Activated naive CD8-positive, alpha-beta T cell treated with anti-CD3 and anti-CD28 coated beads, Interleukin-2, amount 50 U/mL, for 24 hours (primary cell): ENCODE measurements at regions not wholly inside any gene's neighbourhood (a gene's known extent, or its start where the extent isn't known, plus 50 kb on each side); places are given as distances from the start of the nearest gene placed in this dataset.

Source experiments
- ATAC-seq: fragments of 150-1000 bp; cut with Tn5 transposase; one replicate; pipeline ENCODE4 v1.10.0; 2021
- DNase-seq: peaks from one replicate; pipeline ENCODE4 v3.0.0; 2021
- H3K27ac Mint-ChIP-seq: one replicate; pipeline ENCODE4 v1.8.0; 2021; ENCODE audit warnings: mild to moderate bottlenecking, mixed read lengths
- H3K27me3 Mint-ChIP-seq: one replicate; pipeline ENCODE4 v1.8.0; 2021; ENCODE audit warnings: mixed read lengths
- H3K36me3 Mint-ChIP-seq: one replicate; pipeline ENCODE4 v1.8.0; 2021; ENCODE audit warnings: low read depth, mixed read lengths
- H3K4me1 Mint-ChIP-seq: one replicate; pipeline ENCODE4 v1.8.0; 2021; ENCODE audit warnings: mixed read lengths
- H3K4me3 Mint-ChIP-seq: one replicate; pipeline ENCODE4 v1.8.0; 2021; ENCODE audit warnings: mild to moderate bottlenecking, moderate library complexity, mixed read lengths
- H3K9me3 Mint-ChIP-seq: one replicate; pipeline ENCODE4 v1.8.0; 2021; ENCODE audit warnings: mixed read lengths

DNA sequence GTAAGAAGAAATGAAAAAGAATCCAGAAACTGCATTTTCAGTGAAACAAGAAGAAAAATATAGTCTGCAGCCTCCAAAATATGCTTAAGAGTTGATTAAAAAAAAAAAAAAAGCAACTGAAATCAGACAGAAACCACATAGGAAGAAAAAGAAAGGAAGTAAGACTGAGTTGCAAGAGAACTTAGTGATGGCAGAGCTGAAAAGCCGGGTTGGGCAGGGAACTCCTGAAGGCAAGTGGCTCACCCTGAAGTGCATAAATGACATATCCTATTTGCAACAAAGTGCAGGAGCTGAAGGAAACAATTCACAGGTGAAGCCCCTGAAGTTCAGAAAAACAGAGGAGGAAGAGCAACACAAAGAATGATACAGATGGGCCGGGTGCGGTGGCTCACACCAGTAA lies 108.8 kb upstream of the SLC25A36 start:
- peaks cover 5% of the 10 kb centered on the region for H3K27me3 Mint-ChIP-seq
- peaks cover 4% of the 10 kb centered on the region for H3K4me1 Mint-ChIP-seq
- ATAC-seq (no peak), DNase-seq (no peak)
- no peaks in the 10 kb centered on the region for H3K9me3 Mint-ChIP-seq
- H3K36me3 Mint-ChIP-seq, result peaks cover 1% of the 10 kb centered on the region
- no peak overlapping the region for H3K27ac Mint-ChIP-seq
- H3K4me3 Mint-ChIP-seq, result no peak overlapping the region

DNA sequence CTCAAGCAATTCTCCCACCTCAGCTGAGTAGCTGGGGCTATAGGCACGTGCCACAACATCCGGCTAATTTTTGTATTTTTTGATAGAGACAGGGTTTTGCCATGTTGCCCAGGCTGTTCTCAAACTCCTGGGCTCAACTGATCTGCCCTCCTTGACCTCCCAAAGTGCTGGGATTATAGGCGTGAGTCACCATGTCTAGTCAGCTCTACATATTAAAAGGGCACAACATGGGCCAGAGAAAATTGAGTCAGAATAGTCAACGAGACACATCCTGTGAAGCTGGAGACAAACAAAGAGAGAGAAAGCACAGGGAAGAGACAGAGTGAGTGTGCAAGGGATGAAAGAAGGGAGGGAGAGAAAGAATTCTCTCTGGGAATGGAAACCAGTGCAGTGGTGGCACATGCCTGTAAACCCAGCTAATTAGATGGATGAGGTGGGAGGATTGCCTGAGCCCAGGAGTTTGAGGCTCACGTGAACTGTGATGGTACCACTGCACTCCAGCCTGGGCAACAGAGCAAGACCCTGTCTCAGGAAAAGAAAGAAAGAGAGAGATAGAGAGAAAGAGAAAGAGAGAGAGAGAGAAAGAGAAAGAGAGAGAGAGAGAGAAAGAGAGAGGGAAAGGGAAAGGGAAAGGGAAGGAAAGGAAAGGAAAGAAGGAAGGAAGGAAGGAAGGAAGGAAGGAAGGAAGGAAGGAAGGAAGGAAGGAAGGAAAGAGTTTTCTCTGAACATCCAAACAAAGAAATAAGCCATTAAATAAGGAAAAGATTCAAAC lies 107.2 kb upstream of the SLC25A36 start:
- H3K27ac Mint-ChIP-seq, result no peak overlapping the region
- peaks cover 1% of the 10 kb centered on the region for H3K36me3 Mint-ChIP-seq

DNA sequence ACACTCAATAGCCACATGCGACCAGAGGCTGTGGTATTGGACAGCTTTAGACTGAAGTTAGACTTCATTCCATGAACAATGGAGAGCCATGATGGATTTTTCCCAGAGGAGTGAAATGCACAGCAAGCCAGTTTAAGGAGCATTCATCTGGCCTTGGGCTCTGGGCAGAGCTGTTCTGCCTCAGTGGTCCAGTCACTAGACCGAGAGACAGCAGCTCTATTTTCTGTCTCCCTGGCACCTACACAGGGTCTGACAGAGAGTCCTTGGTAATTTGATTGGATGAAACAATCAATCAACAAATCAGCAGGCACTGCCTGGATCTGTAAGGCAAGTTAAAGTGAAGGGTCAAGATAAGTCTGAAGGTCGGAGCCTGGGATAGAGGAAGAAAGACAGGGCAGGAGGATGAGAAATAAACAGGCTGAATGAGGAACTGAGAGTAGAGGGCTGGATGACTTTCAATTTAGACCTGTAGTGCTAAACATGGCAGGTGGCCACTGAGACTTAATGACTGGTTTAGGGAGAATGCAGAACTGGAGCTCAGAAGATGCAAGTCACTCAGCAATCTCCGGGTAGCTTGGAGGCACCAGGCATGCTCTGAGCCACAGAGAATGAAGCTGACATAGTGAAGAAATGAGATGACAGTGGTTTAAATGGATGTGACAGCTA lies 98.5 kb upstream of the SLC25A36 start:
- Mint-ChIP-seq H3K36me3 (no peaks in the 10 kb centered on the region), H3K9me3 (no peaks in the 10 kb centered on the region), H3K27ac (no peak overlapping the region), H3K27me3 (peaks cover 9% of the 10 kb centered on the region), H3K4me1 (peaks cover 16% of the 10 kb centered on the region), H3K4me3 (no peak overlapping the region)
- ATAC-seq (no peak), DNase-seq (no peak)

More for the DNA sequence above, 107.2 kb upstream of the SLC25A36 start:
- H3K4me3 Mint-ChIP-seq, result no peak overlapping the region
- peaks cover 4% of the 10 kb centered on the region for H3K4me1 Mint-ChIP-seq
- H3K27me3 Mint-ChIP-seq, result peaks cover 5% of the 10 kb centered on the region
- DNase-seq, result no peak
- ATAC-seq, result no peak
- H3K9me3 Mint-ChIP-seq, result no peaks in the 10 kb centered on the region

DNA sequence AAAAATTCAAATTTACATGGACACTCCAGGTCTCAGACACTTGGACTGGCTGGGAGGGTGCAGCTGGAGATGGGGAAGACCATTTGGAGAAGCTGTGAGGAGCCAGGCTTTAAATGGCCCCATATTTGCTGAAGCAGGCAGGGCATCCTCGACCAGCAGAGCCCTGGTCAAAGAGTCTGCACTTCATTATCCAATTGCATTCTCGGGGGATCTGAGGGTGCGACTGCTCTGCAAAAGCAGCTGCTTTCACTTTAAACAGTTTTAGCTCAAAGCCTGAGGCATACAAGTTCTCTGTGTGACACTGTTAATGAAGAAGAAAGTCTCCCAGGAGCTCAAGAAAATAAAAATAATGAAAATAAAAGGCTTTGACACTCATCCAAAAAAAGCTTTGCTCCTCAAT lies 98.0 kb upstream of the SLC25A36 start:
- H3K27me3 Mint-ChIP-seq, result peaks cover 9% of the 10 kb centered on the region
- no peak for DNase-seq
- peaks cover 16% of the 10 kb centered on the region for H3K4me1 Mint-ChIP-seq
- H3K4me3 Mint-ChIP-seq, result no peak overlapping the region
- H3K9me3 Mint-ChIP-seq, result no peaks in the 10 kb centered on the region
- no peak overlapping the region for H3K27ac Mint-ChIP-seq
- no peak for ATAC-seq
- no peaks in the 10 kb centered on the region for H3K36me3 Mint-ChIP-seq

DNA sequence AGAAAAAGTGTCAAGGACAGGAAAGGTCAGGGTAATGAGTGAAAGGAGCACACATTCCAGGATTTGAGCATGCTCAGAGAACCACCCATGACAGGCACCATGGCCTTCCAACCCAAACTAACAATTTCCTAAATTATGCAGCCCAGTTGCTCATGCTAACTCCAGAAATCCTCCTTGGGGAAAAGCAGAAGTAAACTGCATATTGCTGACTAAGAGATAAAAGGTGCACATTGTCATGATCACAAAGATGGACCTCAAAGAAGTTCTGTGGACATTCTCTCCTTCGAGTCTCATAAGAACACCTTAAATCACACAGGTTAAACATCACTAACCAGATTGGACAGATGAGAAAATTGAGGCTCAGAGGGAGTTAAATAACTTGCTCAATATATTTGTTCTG lies 97.6 kb upstream of the SLC25A36 start:
- Mint-ChIP-seq H3K27me3 (peaks cover 9% of the 10 kb centered on the region), H3K4me3 (no peak overlapping the region), H3K36me3 (no peaks in the 10 kb centered on the region), H3K27ac (no peak overlapping the region), H3K4me1 (peaks cover 16% of the 10 kb centered on the region), H3K9me3 (no peaks in the 10 kb centered on the region)
- no peak for DNase-seq
- no peak for ATAC-seq

DNA sequence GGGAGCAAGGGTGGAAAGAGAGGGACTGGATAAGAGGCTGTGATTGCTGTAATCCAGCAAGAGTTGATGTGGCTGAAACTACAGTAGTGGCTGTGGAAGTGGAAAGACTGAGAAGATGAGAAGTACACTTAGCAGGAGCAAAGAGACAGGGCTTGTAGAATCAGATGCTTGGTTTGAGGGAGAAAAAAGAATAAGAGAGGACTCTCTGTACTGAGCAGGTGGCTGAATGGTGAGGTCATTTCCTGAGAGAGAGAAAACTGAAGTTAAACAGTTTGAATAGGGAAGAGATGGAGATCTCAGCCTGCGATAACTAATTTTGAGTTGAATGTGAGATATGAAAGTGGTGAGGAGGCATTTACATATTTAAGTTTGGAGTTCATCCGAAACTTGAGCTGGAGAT lies 95.8 kb upstream of the SLC25A36 start:
- no peak for DNase-seq
- Mint-ChIP-seq H3K4me1 (peaks cover 16% of the 10 kb centered on the region), H3K4me3 (no peak overlapping the region), H3K36me3 (no peaks in the 10 kb centered on the region), H3K27me3 (peaks cover 9% of the 10 kb centered on the region), H3K9me3 (no peaks in the 10 kb centered on the region), H3K27ac (no peak overlapping the region)
- peak; percentile 33 for ATAC-seq

DNA sequence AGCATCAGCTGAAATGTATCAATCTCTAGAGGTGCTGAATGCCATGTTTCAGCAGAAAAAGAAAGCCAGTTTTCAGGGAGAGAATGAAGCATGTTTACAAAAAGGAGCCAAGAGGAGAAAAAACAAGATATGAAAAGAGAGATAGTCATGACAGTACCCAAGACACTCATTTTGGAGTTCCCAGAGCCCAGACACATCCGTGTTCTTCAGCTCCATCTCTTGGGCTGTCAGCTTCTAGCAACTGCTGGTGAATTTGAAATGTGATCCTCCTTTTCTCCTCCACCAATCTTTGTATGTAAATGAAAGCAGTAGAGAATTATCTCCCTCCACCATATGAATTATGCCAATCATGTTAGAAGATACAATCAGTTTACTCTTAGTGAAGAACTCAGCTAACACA lies 93.0 kb upstream of the SLC25A36 start:
- Mint-ChIP-seq H3K4me3 (no peak overlapping the region), H3K27ac (no peak overlapping the region), H3K9me3 (peaks cover 5% of the 10 kb centered on the region), H3K4me1 (peaks cover 12% of the 10 kb centered on the region), H3K36me3 (no peaks in the 10 kb centered on the region), H3K27me3 (peaks cover 10% of the 10 kb centered on the region)
- DNase-seq, result no peak
- ATAC-seq, result no peak

DNA sequence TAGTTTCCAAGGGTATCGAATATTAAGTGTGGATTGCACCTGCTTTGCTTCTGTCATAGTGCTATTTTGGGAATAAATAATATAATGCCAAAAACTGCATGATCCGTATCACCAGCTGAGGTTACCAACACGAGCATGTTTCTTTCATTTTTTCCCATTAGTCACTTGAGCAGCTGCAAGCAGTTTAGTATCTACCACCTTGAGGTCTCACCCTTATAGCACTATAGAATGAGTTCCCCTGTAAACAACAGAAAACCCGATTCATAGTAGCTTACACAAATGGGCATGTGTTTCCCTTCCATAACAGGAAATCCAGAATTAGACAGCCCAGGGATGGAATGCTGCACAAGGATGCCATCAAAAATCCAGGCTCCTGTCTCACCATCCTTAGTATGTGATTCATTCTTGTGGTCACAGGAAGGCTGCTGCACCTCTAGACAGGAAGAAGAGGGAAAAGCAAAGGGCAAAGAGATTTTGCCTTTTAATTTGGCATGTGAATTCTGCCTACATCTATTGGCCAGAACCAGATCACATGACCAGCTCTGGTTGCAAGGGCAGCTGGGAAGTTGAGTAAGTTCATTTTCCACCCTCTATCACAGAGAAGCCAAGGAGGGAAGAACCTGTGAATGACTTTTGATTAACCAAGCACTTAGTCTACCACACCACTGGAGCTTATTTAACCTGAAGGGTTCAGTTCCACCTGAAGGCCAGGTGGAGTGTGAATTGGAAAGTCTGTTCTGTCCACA lies 91.3 kb upstream of the SLC25A36 start:
- H3K4me1 Mint-ChIP-seq, result peaks cover 9% of the 10 kb centered on the region
- no peak for DNase-seq
- no peaks in the 10 kb centered on the region for H3K36me3 Mint-ChIP-seq
- H3K9me3 Mint-ChIP-seq, result peaks cover 5% of the 10 kb centered on the region
- H3K27me3 Mint-ChIP-seq, result peaks cover 11% of the 10 kb centered on the region
- no peak for ATAC-seq
- no peak overlapping the region for H3K4me3 Mint-ChIP-seq
- no peak overlapping the region for H3K27ac Mint-ChIP-seq

DNA sequence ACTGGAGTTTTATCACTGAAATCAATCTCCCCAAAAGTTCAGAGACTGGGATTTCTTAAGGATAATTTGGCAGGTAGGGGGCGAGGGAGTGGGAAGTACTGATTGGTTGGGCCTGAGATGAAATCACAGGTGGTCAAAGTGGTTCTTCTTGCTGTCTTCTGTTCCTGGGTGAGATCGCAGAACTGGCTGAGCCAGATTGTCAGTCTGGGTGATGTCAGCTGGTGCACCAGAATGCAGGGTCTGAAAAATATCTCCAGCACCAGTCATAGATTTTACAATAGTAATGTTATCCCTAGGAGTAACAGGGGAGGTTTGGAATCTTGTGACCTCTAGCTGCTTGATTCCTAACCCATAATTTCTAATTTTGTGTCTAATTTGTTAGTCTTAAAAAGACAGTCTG lies 86.7 kb upstream of the SLC25A36 start:
- Mint-ChIP-seq H3K9me3 (peaks cover 5% of the 10 kb centered on the region), H3K36me3 (no peaks in the 10 kb centered on the region), H3K27ac (no peak overlapping the region), H3K27me3 (peaks cover 5% of the 10 kb centered on the region), H3K4me1 (no peaks in the 10 kb centered on the region), H3K4me3 (no peak overlapping the region)
- DNase-seq (no peak), ATAC-seq (no peak)

DNA sequence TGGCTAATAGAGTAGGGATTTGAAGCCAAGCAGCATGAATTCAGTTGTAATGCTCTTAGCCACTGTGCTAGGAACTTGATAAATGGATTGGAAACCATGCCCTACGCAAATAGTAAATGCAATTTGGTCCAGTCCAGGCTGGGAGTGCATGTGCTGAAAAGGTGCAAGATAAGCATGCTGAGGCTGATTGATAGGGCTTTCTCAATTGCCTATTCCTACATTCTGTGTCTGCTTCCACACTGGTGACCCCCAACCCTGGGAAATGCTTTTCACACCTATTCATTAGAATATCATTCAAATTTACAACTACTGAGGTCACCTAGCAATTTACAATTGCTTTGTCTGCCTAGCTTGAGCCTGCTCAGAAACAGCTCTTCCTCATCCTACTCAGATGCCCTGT lies 84.7 kb upstream of the SLC25A36 start:
- DNase-seq, result no peak
- no peak for ATAC-seq
- no peak overlapping the region for H3K27ac Mint-ChIP-seq
- H3K9me3 Mint-ChIP-seq, result peaks cover 5% of the 10 kb centered on the region
- H3K36me3 Mint-ChIP-seq, result no peaks in the 10 kb centered on the region
- H3K4me3 Mint-ChIP-seq, result no peak overlapping the region
- H3K27me3 Mint-ChIP-seq, result peaks cover 2% of the 10 kb centered on the region
- no peaks in the 10 kb centered on the region for H3K4me1 Mint-ChIP-seq

DNA sequence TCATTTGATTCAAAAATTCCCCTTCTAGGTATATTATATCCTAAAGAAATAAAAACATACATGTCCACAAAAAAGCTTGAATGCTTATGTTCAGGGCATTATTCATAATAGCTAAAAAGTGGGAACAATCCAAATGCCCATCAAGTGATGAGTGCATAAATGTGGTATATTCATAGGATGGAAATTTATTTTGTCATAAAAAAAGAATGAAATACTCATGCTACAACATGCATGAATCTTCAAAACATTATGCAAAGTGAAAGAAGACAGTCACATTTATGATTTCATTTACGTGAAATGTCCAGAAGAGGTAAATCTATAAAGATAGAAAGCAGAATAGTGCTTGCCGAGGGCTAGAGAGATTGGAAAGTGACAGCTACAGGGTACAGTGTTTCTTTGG lies 83.6 kb upstream of the SLC25A36 start:
- no peak overlapping the region for H3K4me3 Mint-ChIP-seq
- DNase-seq (no peak), ATAC-seq (no peak)
- H3K4me1 Mint-ChIP-seq, result no peaks in the 10 kb centered on the region
- no peak overlapping the region for H3K27ac Mint-ChIP-seq
- H3K9me3 Mint-ChIP-seq, result peaks cover 5% of the 10 kb centered on the region
- peaks cover 7% of the 10 kb centered on the region for H3K27me3 Mint-ChIP-seq
- H3K36me3 Mint-ChIP-seq, result no peaks in the 10 kb centered on the region

DNA sequence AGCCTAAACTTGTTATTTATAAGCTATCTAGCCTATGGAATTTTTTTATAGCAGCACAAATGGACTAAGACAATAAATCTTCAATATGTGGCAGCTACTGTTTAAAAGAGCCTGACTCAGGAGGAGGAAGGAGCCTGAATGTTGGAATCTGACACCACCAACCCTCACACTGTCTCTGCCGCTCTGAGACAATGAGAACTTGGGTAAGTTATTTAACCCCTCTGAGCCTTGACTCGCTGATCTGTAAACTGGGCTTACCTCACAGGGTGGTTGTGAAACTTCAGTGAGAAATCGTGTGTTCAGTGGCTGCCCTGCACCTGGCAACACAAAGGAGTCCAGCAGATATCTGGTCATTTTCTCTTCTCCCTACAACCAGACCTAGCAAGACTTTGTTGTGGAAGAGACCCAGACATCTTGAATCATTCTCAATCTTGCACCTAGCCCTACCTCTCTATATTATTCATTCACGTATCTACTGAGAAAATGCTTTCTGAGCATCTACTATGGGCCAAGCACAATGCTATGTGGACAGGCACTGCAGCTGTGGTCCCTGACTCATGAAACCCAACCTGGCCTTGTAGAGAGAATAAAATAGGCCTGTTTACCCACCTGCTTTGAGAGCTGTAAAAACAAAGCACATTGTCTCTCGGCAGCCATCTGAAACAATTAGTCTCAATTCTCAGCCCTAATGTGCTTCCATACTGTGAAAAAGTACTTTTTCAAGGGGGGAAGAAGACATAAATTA lies 81.9 kb upstream of the SLC25A36 start:
- no peaks in the 10 kb centered on the region for H3K4me1 Mint-ChIP-seq
- ATAC-seq (no peak), DNase-seq (no peak)
- no peaks in the 10 kb centered on the region for H3K36me3 Mint-ChIP-seq
- peaks cover 5% of the 10 kb centered on the region for H3K27me3 Mint-ChIP-seq
- no peaks in the 10 kb centered on the region for H3K9me3 Mint-ChIP-seq
- H3K27ac Mint-ChIP-seq, result no peak overlapping the region
- H3K4me3 Mint-ChIP-seq, result no peak overlapping the region

DNA sequence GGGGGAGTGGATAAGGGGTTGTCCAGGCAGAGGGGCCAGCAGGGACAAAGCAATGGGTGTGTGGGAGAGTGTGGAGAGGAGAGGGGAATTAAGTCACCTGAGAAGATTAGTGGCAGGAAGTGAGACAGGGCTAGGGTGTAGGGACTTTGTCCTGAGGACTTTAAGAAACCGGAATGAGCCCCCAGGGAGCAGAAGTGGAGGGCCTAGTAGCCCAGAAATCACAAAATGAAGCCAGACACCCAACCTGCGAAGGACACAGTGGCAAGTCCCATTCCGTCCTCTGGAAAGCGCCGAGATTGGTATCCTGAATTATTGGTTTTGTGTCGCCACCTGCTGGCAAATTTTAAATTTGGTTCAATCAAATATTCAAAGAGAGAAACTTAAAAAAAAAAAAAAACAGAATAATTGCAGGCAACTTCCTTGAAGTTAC lies 78.0 kb upstream of the SLC25A36 start:
- DNase-seq, result peak; percentile 49
- no peak overlapping the region for H3K27ac Mint-ChIP-seq
- peaks cover 5% of the 10 kb centered on the region for H3K27me3 Mint-ChIP-seq
- no peaks in the 10 kb centered on the region for H3K36me3 Mint-ChIP-seq
- H3K9me3 Mint-ChIP-seq, result no peaks in the 10 kb centered on the region
- H3K4me3 Mint-ChIP-seq, result no peak overlapping the region
- no peaks in the 10 kb centered on the region for H3K4me1 Mint-ChIP-seq
- no peak for ATAC-seq

DNA sequence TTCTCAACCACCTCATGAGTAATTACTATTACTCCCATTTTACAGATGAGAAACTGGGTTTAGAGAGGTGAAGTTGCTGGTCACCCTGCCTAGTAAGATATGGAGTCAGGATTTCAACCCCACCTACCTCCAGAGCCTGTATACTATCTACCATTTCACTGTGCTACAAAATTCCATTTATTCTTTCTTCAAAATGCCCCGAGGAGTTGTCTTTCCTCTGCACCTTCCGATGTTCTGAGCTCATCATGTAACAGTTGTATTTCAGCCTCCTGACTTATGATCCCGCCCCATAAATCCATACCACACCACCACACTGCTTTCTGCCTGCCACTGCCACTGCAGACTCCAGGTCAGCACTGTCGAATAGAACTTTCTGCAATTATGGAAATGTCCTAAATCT lies 71.3 kb upstream of the SLC25A36 start:
- Mint-ChIP-seq H3K4me3 (no peak overlapping the region), H3K27me3 (no peaks in the 10 kb centered on the region), H3K36me3 (no peaks in the 10 kb centered on the region), H3K9me3 (no peaks in the 10 kb centered on the region), H3K27ac (no peak overlapping the region), H3K4me1 (no peaks in the 10 kb centered on the region)
- ATAC-seq, result no peak
- no peak for DNase-seq
